Kidney glomerular epithelial cell (primary cell): ENCODE measurements at regions not wholly inside any gene's neighbourhood (a gene's known extent, or its start where the extent isn't known, plus 50 kb on each side); places are given as distances from the start of the nearest gene placed in this dataset.
"Not testable (repeated sequence)": the region's sequence is repeated elsewhere in the genome, so short reads cannot be mapped to it uniquely, and the experiment has no call there.

Experiments used
- DNase-seq: peaks from one replicate; lab custom pipeline; 2025; lab: John Stamatoyannopoulos, UW

DNA sequence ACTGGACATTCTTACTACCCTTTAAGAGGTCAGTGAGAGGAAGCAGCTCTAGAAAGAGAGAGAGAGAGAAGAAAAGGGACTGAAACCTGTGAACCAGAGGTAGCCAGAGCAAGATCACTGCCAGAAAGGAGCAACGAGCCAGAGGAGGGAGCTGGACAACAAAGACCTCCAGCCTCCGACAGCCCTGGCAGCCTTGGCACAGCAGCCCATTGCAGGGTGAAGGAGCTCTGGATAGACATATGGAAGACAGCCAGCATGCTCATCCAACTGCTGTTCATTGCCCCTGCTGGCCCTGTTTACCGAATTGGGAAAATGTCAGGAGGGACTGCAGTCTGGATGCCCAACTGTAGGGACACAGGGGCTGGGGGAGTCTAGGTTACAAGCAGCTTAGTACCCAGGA, 228.4 kb upstream of the SLC35G4 start:
- no peak for DNase-seq

DNA sequence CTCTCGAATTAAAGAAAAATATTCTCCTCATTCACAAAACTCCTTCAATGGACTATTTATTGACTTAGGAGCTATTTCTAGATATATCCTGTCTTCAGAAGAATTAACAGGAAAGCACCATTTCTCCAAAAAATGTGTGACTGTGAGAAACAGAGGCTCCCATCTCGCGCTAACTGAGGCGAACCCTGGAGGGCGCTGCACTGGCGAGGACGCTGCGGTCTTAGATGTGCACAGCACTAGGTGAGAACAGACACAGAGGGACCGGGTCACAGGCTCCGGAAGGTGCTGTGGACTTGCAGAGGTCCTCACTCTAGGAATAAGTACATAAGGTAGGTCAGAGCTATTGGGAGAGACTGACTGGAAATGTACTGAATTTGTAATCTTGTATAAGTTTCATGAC, 229.7 kb upstream of the SLC35G4 start:
- DNase-seq, result no peak

DNA sequence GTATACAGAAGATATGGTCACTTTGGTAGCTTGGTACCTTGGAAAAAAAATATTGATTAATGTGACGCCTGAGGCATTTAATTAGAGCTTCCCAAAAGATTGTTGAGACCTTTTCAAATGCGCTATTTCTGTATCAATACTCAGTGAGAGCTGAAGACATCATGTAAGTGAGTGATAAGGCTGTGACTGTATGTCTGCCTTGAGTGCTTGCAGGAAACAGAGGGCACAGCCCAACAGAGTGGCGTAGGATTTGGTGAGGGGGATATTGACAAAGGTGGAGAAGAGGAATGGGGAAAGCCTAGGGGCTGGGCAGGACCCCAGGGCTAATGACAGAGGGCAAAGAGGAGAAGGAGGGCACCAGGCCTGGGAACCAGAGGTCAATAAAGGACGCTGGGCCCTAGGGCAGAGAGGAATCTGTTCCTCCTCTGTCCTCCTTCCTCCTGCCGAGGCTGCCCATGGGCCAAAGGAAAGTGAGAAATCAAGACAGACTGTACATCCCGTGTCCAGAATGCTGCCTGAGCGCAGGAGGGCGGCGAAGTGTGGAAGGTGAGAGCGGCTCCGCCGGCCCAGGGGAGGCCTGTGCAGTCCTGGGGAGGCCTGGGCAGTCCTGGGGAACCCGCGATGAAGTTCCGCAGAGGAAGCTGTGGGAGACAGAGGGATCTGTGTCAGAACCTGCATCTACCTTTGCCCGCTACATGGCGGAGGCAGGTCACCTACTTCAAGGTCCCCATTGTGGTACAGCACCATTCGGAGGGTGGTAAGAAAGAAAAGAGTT, 228.6 kb upstream of the PIEZO2 start:
- no peak for DNase-seq

DNA sequence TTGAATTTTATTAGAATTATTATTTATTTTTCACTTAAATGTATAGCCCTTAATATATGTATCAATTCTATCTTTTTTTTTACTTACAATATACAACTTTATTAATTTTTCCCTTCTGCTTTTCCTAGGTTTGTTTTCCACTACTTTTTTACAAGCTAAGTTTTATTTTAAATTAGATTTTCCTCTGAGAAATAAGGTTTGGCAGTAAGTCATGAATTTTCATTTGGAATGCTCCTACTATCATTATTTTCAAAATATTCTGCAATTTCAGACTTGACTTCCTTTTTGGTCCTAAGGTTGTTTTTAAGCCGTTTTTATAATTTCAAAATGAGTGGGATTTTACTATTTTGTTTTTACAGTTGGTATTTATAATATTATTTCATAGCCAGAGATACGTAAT, 222.8 kb upstream of the PIEZO2 start:
- DNase-seq, result no peak

DNA sequence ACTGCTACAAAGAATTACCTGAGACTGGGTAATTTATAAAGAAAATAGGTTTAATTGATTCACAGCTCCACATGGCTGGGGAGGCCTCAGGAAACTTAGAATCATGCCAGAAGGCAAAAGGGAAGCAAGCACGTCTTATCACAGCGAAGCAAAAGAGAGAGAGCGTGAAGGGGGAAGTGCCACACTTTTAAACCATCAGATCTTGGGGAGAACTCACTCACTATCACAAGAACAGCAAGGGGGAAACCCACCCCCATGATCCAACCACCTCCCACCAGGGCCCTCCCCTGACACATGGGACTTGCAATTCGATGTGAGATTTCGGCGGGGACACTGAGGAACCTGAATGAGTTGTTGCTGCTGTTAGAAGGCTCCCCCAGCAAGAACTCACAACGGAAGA, 220.2 kb upstream of the PIEZO2 start:
- DNase-seq, result no peak

DNA sequence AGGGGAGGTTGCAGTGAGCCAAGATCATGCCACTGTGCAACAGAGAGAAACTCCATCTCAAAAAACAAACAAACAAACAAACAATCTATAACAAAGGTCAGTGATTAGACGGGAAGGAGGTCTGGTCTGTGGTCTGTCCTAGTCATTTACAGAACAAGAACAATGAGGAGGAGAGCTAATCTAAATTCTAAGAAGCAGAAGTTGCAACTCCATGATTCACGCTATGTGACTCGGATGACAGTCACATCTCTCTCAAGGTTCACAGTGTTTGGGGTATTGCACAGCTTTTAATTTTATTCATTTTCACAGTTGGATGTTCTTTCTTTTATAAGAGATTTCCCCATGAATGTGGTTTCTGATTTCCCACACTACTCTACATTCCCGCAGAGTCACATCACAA, 218.7 kb upstream of the PIEZO2 start:
- DNase-seq, result no peak

DNA sequence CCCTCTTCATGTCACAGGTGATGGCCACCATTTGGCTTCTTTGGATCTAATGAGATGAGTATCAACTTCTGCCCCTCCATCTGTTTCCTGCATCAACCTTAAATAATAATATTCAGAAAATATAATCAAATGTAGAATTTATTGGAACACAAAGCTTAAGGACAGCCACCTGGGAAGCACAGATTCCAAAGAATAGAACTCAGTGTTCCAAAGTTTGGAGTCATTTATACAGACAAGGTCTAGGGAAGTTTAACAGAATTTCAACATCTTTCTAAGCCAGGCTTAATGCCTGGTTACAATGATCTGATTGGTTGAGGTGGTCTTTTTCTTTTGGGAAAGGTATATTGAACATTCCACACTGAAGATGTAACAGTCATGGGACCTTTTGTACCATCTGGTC, 218.0 kb upstream of the PIEZO2 start:
- no peak for DNase-seq

DNA sequence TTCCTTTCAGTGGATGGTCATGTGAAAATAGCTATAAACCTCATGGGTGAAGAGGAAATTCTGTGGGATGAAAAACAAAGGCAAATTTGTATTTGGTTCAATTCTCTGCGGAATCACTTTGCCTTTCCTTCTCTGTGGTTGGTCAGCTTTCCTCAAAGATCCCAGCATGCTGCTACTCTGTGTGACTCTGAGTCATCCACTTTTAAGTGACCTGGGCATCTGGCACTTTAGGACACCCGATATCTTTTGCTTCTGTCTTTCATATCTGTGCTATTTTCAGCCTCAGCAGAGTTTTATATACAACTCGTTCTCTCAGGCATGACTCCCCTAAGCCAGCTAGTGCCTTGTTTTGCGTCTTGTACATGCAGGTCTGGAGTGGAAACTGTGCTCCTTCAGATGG, 217.0 kb upstream of the PIEZO2 start:
- no peak for DNase-seq

DNA sequence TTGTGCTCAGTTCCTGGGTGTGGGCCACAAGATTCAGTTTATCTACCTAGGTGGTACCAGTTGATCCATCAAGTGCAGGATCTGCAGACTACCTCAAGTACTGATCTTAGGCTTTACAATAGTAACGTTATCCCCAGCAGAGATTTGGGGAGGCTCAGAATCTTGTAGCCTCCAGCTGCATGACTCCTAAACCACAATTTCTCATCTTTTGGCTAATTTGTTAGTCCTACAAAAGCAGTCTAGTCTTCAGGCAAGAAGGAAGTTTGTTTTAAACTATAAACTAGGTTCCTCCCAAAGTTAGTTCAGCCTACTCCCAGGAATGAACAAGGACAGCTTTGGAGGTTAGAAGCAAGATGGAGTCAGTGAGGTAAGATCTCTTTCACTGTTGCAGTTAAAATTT, 213.5 kb upstream of the PIEZO2 start:
- DNase-seq, result no peak

DNA sequence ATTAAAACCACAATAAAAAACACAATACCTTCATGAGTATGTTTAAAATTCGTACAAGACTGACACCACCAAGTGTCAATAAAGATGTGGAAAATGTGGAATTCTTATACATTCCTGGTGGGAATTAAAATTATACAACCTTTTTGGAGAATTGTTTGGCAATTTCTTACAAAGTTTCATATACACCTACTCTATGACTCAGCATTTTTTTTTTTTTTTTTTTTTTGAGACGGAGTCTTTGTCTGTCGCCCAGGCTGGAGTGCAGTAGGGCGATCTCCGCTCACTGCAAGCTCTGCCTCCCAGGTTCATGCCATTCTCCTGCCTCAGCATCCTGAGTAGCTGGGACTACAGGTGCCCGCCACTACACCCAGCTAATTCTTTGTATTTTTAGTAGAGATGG, 212.5 kb upstream of the PIEZO2 start:
- not testable (repeated sequence) for DNase-seq

DNA sequence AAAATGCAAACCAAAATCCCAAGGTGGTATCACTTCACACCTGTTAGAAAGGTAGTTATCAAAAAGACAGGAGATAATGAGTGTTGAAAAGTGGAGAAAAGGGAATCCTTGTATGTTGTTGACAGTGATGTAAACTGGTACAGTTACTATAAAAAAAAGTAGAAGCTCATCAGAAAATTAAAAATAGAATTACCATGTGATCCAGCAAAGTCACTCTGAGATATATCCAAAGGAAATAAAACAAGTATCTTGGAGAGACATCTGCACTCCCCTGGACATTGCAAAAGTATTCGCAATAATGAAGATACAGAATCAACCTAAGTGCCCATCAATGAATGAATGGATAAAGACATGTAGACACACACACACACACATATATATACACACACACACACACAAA, 208.3 kb upstream of the PIEZO2 start:
- no peak for DNase-seq

DNA sequence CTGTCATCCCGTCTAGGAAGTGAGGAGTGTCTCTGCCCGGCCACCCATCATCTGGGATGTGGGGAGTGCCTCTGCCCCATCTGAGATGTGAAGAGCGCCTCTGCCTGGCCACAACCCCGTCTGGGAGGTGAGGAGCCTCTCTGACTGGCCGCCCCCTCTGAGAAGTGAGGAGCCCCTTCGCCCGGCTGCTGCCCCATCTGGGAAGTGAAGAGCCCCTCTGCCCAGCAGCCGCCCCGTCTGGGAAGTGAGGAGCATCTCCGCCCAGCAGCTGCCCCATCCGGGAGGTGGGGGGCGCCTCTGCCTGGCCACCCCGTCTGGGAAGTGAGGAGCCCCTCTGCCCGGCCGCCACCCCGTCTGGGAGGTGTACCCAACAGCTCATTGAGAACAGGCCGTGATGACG, 195.2 kb upstream of the PIEZO2 start:
- DNase-seq, result not testable (repeated sequence)

DNA sequence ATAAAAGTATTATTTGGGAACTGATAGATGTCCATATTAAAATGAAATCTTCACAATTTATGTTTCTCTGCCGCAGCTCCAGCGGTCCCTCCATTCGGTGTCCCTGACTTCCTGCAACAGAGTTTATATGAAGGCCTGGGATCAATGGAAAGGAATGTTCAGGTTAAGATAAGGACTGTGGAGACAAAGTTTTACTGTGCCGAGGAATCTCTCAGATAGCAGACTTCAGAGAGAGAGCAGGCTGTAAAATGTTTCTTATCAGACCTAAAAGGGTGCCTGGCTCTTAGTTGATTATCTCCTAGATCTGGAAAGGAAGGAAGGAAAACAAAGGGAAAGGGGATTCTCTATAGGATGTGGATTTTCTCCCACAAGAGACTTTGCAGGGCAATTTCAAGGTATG, 193.7 kb upstream of the PIEZO2 start:
- DNase-seq, result no peak

DNA sequence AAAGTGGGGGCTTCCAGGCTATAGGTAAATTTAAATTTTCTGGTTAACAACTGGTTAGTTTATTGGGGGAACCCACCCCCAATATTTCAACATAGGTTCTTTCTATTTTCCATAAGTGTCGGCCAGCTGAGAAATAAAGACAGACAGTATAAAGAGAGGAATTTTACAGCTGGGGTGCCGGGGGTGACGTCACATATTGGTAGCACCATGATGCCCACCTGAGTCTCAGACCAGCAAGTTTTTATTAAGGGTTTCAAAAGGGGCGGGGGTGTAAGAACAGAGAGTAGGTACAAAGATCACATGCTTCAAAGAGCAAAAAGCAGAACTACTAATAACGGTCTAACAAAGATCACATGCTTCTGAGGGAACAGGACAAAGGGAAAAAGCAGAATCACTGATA, 192.7 kb upstream of the PIEZO2 start:
- not testable (repeated sequence) for DNase-seq

DNA sequence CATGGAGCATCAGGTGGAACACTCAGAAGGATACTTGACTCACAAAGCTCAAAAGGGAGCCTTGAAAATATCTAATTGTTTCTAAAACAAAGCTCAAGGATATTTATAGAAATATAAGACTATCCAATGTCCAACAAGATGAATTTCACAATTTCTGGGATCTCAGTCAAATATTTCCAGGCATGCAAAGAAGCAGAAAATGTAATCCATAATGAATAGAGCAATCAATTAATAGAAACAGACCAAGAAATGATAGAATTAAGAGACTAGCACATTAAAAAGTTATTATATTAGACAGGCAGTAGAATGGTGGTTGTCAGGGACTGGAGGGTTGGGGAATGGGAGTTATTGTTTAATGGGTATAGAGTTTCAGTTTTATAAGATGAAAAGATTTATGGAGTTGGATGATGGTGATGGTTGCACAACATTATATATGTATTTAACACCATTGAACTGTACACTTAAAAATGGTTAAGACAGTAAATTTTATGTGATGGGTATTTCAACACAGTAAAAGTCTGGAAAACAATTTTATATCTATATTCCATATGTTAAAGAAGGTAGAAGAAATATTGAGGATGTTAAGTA, 189.9 kb upstream of the PIEZO2 start:
- DNase-seq, result no peak

DNA sequence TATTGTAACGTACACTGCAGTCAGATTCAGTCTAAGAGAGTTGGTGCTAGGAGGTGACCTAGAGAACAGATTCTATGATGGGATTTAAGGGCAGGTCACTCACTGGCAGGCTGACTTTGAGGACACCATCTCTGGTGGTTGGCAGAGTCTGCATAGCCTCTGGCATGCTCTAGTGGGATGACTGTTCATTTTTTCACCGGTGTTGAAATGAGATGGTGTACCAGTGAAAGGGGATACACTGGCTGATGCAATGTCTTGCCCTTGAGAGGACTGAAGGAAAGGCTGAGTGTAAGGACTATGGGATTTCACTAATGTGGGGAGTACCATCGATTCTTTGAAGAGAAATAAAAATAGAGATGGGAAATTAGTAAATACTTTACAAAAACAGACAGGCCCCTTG, 186.9 kb upstream of the PIEZO2 start:
- DNase-seq, result no peak

DNA sequence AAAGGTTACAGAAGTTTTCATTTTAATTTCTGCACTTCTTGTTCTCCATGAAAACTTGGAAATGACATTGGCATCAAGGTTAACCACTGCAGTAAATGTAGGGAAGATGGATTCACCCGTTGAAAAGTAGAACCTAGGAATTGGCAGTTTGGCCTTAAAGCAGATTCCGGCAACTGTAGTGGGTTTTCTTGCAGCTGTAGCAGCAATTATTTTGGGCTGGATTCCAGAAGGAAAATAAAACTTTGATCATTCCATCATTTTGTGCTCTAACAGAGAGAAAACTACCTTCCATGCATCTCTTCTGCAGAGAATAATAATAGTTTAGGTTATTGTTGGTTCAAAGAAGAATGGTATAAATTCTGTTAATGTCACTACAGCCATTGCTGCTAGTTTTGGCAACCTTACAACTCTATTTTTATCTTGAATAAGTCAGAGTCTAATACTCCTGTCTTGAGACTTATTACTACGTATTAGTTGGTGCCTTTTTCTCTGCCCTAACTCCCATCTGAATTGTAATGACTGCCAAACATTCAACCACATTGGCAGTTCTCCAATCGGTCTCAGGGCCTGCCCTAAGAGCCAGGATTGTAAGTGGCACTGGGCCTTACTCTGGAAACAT, 178.1 kb upstream of the PIEZO2 start:
- no peak for DNase-seq

DNA sequence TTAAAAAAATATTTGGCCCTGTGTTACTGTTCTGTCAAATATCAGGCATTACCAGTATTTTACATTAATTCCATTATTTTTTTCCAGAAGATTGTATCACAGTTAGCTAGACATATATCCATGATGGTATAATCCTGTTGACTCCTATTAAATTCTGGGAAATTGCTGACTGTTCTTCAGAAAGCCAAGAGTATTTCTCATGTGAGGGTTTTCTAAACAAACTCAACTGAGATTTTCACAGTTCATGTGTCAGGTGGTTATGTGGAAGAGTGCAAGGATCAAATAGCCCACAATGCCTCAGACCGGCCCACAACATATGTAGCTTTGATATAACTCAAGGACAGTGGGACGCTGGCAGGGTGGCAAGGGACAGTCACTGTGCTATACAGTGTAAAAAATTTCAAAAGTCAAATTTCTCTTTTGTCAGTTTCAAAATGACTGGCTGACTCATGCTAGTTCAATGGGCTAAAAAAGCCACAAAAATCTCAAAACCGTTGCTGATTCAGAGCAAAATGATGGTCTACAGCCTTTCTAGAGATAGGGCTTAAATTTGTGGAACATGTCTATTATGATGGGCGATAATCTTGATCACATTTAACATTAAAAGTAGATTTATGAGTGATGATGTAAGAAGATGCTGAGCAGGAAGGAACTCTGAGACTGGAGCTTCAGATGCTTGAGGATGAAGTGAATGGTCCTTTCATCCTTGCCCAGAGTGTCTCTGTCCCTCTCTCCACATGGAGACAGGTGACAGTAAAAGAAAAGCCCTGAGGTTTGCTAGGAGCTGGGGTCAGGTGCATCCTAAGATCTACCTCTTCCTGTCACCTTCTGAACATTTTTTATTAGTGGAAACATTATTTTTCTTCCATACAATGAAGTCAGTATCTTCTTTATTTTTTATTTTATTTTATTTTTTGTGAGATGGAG, 175.8 kb upstream of the PIEZO2 start:
- peak; percentile 56 for DNase-seq

DNA sequence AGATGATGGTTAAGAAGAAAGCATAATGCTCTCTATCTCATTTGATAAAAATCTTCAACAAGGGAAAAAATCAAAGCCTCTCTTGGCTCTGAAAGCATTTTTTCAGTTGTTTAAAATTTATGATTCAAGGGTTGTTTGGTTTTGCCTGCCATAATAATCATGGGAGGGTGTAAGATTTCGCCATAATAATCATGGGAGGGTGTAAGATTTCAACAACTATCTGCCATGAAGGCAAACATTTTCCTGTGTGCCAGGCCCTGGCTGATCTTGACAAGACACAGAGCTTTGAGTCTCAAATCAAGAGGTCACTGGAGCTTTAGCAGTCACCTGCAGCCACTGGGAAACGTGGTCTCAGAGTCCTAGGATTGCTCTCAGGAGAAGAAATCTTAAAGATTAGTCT, 175.1 kb upstream of the PIEZO2 start:
- DNase-seq, result no peak

DNA sequence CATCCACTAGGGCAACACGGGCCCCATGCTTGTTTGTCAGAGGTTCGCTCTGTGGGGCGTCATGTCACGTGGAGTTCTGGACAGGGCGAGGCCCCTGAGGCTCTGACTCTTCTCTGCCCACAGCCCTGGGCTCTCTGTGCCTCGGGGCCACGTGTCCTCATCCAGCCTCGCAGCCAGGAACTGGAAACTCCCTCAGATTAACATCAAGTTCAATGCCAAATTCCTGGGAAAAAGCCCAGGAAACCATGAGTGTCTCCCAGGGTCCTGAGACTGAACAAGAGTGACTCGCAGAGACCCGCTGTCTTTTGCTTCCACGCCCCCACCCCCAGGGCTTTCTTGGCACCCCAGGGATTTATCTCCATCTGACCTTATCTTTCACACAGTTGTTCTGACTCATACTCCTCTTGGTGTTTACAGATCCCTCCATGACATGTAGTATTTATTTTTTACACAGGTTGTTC, 174.0 kb upstream of the PIEZO2 start:
- DNase-seq, result no peak

DNA sequence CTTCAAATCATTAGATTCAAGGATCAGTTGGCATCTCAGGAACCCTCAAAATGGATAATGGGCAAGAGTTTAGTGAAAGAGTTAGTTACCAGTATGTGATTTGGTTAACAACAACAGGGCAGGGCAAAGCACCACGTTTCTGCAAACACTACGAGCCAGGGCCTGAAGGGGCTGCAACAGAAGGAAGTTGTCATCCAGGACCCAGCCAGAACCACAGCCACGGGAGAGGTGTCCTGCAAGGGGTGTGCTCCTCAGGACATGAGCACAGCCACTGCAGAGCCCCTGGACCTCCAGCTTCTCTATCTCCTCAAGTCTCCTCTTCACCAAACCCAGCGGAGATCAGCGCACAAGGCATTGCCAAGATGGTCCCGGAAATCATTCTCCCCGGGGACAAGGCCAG, 173.3 kb upstream of the PIEZO2 start:
- DNase-seq, result no peak

DNA sequence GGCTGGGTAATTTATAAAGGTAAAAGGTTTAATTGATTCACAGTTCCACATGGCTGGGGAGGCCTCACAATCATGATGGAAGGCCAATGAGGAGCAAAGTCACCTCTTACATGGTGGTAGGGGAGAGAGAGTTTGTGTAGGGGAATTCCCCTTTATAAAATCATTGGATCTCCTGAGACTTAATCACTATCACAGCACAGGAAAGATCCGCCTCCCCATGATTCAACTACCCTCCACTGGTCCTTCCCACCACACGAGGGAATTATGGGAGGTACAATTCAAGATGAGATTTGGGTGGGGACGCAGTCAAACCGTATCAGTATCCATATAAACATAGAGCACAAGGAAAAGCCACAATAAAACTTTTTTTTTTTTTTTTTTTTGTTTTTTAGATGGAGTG, 172.6 kb upstream of the PIEZO2 start:
- no peak for DNase-seq
